GM12878 (cell line): ENCODE measurements at regions not wholly inside any gene's neighbourhood (a gene's known extent, or its start where the extent isn't known, plus 50 kb on each side); places are given as distances from the start of the nearest gene placed in this dataset.

Experiments used
- ATAC-seq: fragments of 200-7000 bp; cut with Tn5 transposase; 3 replicates; pipeline ENCODE4 v1.9.1; 2020; ENCODE audit warnings: mild to moderate bottlenecking, moderate library complexity
- BruUV-seq: library from RNA; stranded (reverse); fragments of 400-500 nt; replicated peaks from 2 replicates; lab custom pipeline; 2021; lab: Mats Ljungman, UMichigan
- CTCF ChIA-PET: fragments of 300-600 bp; sonication (Branson Sonifier 250); formaldehyde crosslinking; extraction: SDS; loops from one replicate; lab custom pipeline; 2021; ENCODE audit warnings: inconsistent platforms; lab: Yijun Ruan, JAX
- POLR2A ChIA-PET: fragments of 350-600 bp; formaldehyde crosslinking; extraction: SDS; loops from one replicate; lab custom pipeline; 2021; ENCODE audit warnings: inconsistent platforms; lab: Charles Lee
- RAD21 ChIA-PET: fragments of 300-600 bp; sonication (Branson Sonifier 250); formaldehyde crosslinking; loops from one replicate; lab custom pipeline; 2023; ENCODE audit warnings: antibody characterized with exemption; ENCODE audit not compliant: unreplicated experiment; lab: Charles Lee
- SMC1A ChIA-PET: fragments of 300-600 bp; sonication (Branson Sonifier 250); formaldehyde crosslinking; loops from one replicate; lab custom pipeline; 2023; ENCODE audit not compliant: unreplicated experiment, uncharacterized antibody; lab: Charles Lee
- DNase-seq: peaks from one replicate; pipeline ENCODE4 v3.0.0-alpha.2; 2011; ENCODE audit warnings: low read depth, low spot score
- FAIRE-seq: peaks from 3 replicates; lab custom pipeline; 2011; peaks lifted over from hg19 to GRCh38; lab: Jason Lieb, UNC
- H2AFZ ChIP-seq: 2 replicates; pipeline ENCODE4 v1.6.0; 2011; ENCODE audit warnings: low read depth, low read length, control low read depth; ENCODE audit not compliant: control insufficient read depth
- H3K27ac ChIP-seq: 2 replicates; pipeline ENCODE4 v1.5.1; 2011; ENCODE audit warnings: control low read depth; ENCODE audit not compliant: control insufficient read depth, insufficient read depth
- H3K27me3 ChIP-seq, 2 experiments: replicated peaks in 1 of 2; 2 replicates each; pipeline versions ENCODE4 v1.6.0 to v1.6.1; 2011; ENCODE audit warnings: low read length in 1 of 2; ENCODE audit not compliant: control insufficient read depth in 2 of 2, insufficient read depth in 2 of 2
- H3K36me3 ChIP-seq, 2 experiments: 2 replicates each; pipeline ENCODE4 v1.5.1; 2011; ENCODE audit warnings: low read length in 1 of 2; ENCODE audit not compliant: control insufficient read depth in 2 of 2, insufficient read depth in 2 of 2
- H3K4me1 ChIP-seq: 2 replicates; pipeline ENCODE4 v1.6.1; 2011; ENCODE audit warnings: mild to moderate bottlenecking, low read length, moderate library complexity, mixed read lengths; ENCODE audit not compliant: control insufficient read depth, insufficient read depth
- H3K4me2 ChIP-seq: 2 replicates; pipeline ENCODE4 v1.6.0; 2011; ENCODE audit warnings: control low read depth; ENCODE audit not compliant: control insufficient read depth, insufficient read depth
- H3K4me3 ChIP-seq: fragments of 200-600 bp; sonication (generic); 2 replicates; pipeline ENCODE4 v1.5.1; 2016
- H3K79me2 ChIP-seq: 2 replicates; pipeline ENCODE4 v1.6.0; 2011; ENCODE audit warnings: low read length; ENCODE audit not compliant: control insufficient read depth, insufficient read depth
- H3K9ac ChIP-seq: 2 replicates; pipeline ENCODE4 v1.8.0; 2011; ENCODE audit warnings: low read length, control low read depth, mixed read lengths; ENCODE audit not compliant: control insufficient read depth, insufficient read depth
- H3K9me3 ChIP-seq: replicated peaks from 3 replicates; pipeline ENCODE4 v1.5.1; 2011; ENCODE audit warnings: mild to moderate bottlenecking, low read length; ENCODE audit not compliant: control insufficient read depth, insufficient read depth
- H4K20me1 ChIP-seq: 2 replicates; pipeline ENCODE4 v1.6.0; 2011; ENCODE audit not compliant: control insufficient read depth, insufficient read depth
- EGR1 ChIP-seq, 2 experiments: IDR thresholded peaks; 1 replicate in 1 of 2; 2 replicates in 1 of 2; pipeline ENCODE4 v1.6.1; 2011 to 2012; ENCODE audit warnings: low read depth in 2 of 2, low read length in 2 of 2, borderline replicate concordance in 1 of 2, mild to moderate bottlenecking in 1 of 2, moderate library complexity in 1 of 2
- FOXM1 ChIP-seq: IDR thresholded peaks from 2 replicates; pipeline ENCODE4 v1.6.1; 2012; ENCODE audit warnings: low read depth, mild to moderate bottlenecking, inconsistent platforms, low read length, moderate library complexity
- POLR2AphosphoS2 ChIP-seq: IDR thresholded peaks from 2 replicates; pipeline ENCODE4 v1.6.1; 2011; ENCODE audit warnings: low read depth, mild to moderate bottlenecking, low read length, improper control_type of control experiment, moderate library complexity
- POLR2AphosphoS5 ChIP-seq: IDR thresholded peaks from 2 replicates; pipeline ENCODE4 v1.6.1; 2011; ENCODE audit warnings: mild to moderate bottlenecking, low read length, inconsistent platforms
- WGBS: methylation state at CpG from one replicate; pipeline ENCODE4 v1.1.6; 2016; ENCODE audit warnings: low lambda C conversion rate; ENCODE audit not compliant: insufficient replicate concordance, insufficient coverage; ENCODE audit errors: missing lambda C conversion rate; 5-methylcytosine and 5-hydroxymethylcytosine counted together
- in situ Hi-C: fragments of 300-500 bp; cut with MboI; formaldehyde crosslinking; loops from 9 replicates; pipeline ENCODE4 v1.14.3; 2018; ENCODE audit warnings: mixed read lengths
- intact Hi-C: fragments of 100-400 bp; cut with micrococcal nuclease; formaldehyde crosslinking; loops from one replicate; pipeline ENCODE4 v1.14.2; 2022; ENCODE audit not compliant: unreplicated experiment
- TF ChIP-seq, protein P1 (sequence below): fragments of 450-650 bp; IDR thresholded peaks from 2 replicates; pipeline ENCODE4 v1.6.1; 2016; ENCODE audit warnings: mild to moderate bottlenecking
- TF ChIP-seq, protein P2 (sequence below): IDR thresholded peaks from 2 replicates; pipeline ENCODE4 v1.6.1; 2011; ENCODE audit warnings: low read depth, mild to moderate bottlenecking, low read length, moderate library complexity, borderline replicate concordance; ENCODE audit errors: extremely low read depth

DNA sequence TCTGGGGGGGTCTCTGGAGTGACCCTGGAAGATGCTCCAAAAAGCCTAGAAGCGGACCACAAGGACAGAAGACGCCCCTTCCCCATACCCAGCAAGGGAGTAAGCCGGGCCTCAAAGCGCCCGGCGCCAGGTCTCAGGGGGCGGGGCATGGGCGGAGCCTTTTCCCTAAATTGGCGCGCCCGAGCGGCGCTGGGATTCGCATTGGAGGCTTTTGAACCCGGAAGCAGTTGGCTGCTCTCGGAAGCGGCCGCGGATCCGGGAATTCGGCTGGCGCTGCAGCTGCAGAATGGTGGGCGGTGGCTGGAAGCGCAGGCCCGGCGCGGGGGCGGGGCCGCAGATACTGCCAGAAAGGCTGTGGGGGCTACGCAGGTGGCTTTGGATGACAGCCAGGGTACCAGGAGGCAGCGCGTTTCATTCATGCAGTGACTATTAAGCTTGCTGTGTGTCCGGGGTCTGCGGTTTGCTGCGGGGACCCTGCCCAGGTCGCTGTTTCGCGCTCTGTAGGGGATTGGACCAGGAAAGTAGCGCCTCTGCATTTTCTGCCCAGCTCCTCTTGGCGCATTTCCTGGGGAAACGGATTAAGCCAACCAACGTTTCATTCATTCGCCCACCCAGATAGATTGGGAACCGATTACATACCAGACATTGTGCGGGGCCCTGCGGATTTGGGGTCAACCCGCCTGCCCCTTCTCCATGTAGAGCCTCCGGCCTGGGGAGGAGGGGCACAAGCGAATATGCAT lies 83.0 kb upstream of the FREM1 start:
- SMC1A ChIA-PET = no interaction called here
- no peaks in the 10 kb centered on the region for H3K4me1 ChIP-seq
- in situ Hi-C loops = no loop called here
- ATAC-seq (no peak), DNase-seq (no peak)
- no peak overlapping the region for H3K9ac ChIP-seq
- H3K36me3 ChIP-seq = no peaks in the 10 kb centered on the region
- TF ChIP-seq FOXM1 (no peak), EGR1 (IDR thresholded peaks at IDR 0.05; ENCODE audit: borderline replicate concordance in 1 of 2, low read depth in 2 of 2, low read length in 2 of 2) (no peak), POLR2AphosphoS5 (no peak), POLR2AphosphoS2 (no peak)
- TF ChIP-seq, protein P1, sequence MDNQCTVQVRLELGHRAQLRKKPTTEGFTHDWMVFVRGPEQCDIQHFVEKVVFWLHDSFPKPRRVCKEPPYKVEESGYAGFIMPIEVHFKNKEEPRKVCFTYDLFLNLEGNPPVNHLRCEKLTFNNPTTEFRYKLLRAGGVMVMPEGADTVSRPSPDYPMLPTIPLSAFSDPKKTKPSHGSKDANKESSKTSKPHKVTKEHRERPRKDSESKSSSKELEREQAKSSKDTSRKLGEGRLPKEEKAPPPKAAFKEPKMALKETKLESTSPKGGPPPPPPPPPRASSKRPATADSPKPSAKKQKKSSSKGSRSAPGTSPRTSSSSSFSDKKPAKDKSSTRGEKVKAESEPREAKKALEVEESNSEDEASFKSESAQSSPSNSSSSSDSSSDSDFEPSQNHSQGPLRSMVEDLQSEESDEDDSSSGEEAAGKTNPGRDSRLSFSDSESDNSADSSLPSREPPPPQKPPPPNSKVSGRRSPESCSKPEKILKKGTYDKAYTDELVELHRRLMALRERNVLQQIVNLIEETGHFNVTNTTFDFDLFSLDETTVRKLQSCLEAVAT = no peak
- TF ChIP-seq, protein P2, sequence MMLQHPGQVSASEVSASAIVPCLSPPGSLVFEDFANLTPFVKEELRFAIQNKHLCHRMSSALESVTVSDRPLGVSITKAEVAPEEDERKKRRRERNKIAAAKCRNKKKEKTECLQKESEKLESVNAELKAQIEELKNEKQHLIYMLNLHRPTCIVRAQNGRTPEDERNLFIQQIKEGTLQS = no peak
- TF ChIP-seq, all 136 proteins: peak for 0
- no TSS peak for BruUV-seq
- Histone ChIP-seq H3K4me3 (no peak overlapping the region), H2AFZ (no peak overlapping the region), H3K4me2 (no peak overlapping the region), H3K79me2 (no peaks in the 10 kb centered on the region), H3K9me3 (no peaks in the 10 kb centered on the region; the same call in 2 of the 3 replicates), H4K20me1 (no peaks in the 10 kb centered on the region), H3K27me3 (no peaks in the 10 kb centered on the region), H3K27ac (no peak overlapping the region)
- ChIA-PET POLR2A (no interaction called here), CTCF (no interaction called here), RAD21 (no interaction called here)
- intact Hi-C loops = no loop called here
- no peak for FAIRE-seq
- 40% methylated on average over 34 of the region's 49 CpGs for WGBS
